RCC 7860 (cell line): ENCODE measurements at regions not wholly inside any gene's neighbourhood (a gene's known extent, or its start where the extent isn't known, plus 50 kb on each side); places are given as distances from the start of the nearest gene placed in this dataset.

Source experiments
- DNase-seq: peaks from one replicate; pipeline ENCODE4 v3.0.0-alpha.2; 2015; ENCODE audit warnings: low spot score
- FAIRE-seq: peaks from 2 replicates; lab custom pipeline; 2012; peaks lifted over from hg19 to GRCh38; lab: Jason Lieb, UNC

- DNase-seq (no peak), FAIRE-seq (no peak)
These were observed 395.5 kb upstream of the SMIM31 start for GRCh38 chr4:164358400-164358799.

- FAIRE-seq (no peak), DNase-seq (no peak)
These were observed 394.1 kb upstream of the SMIM31 start for GRCh38 chr4:164359881-164360280.

- DNase-seq (no peak), FAIRE-seq (no peak)
These were observed 385.0 kb upstream of the SMIM31 start for GRCh38 chr4:164368894-164369293.

GRCh38 chr4:164373021-164373420 is 380.9 kb upstream of the SMIM31 start:
- FAIRE-seq (no peak), DNase-seq (no peak)

GRCh38 chr4:164377277-164377676 is 376.7 kb upstream of the SMIM31 start:
- no peak for DNase-seq
- FAIRE-seq = no peak

- FAIRE-seq = no peak
These were observed 375.6 kb upstream of the SMIM31 start for GRCh38 chr4:164378361-164378760.

GRCh38 chr4:164379694-164380093 is 374.2 kb upstream of the SMIM31 start:
- DNase-seq = no peak
- FAIRE-seq = no peak

More at GRCh38 chr4:164378361-164378760, 375.6 kb upstream of the SMIM31 start:
- DNase-seq = no peak

GRCh38 chr4:164381859-164382258 is 372.1 kb upstream of the SMIM31 start:
- FAIRE-seq (no peak), DNase-seq (no peak)

GRCh38 chr4:164383058-164383357 is 370.9 kb upstream of the SMIM31 start:
- FAIRE-seq = no peak
- DNase-seq = peak; percentile 6

GRCh38 chr4:164383358-164384220 is 370.3 kb upstream of the SMIM31 start:
- FAIRE-seq (no peak), DNase-seq (peak; percentile 19)

GRCh38 chr4:164384416-164384815 is 369.5 kb upstream of the SMIM31 start:
- no peak for DNase-seq

GRCh38 chr4:164396439-164396838 is 357.5 kb upstream of the SMIM31 start:
- FAIRE-seq (no peak), DNase-seq (no peak)

More at GRCh38 chr4:164384416-164384815, 369.5 kb upstream of the SMIM31 start:
- no peak for FAIRE-seq

GRCh38 chr4:164402554-164402953 is 351.4 kb upstream of the SMIM31 start:
- FAIRE-seq (no peak), DNase-seq (no peak)

- no peak for DNase-seq
- no peak for FAIRE-seq
These were observed 348.2 kb upstream of the SMIM31 start for GRCh38 chr4:164405774-164406173.

- FAIRE-seq = no peak
- no peak for DNase-seq
These were observed 345.1 kb upstream of the SMIM31 start for GRCh38 chr4:164408831-164409230.

GRCh38 chr4:164410401-164410800 is 343.5 kb upstream of the SMIM31 start:
- DNase-seq (no peak), FAIRE-seq (no peak)

GRCh38 chr4:164412246-164412645 is 341.7 kb upstream of the SMIM31 start:
- DNase-seq = no peak
- no peak for FAIRE-seq

- FAIRE-seq (no peak), DNase-seq (no peak)
These were observed 340.2 kb upstream of the SMIM31 start for GRCh38 chr4:164413743-164414142.

GRCh38 chr4:164423819-164424218 is 330.1 kb upstream of the SMIM31 start:
- FAIRE-seq = no peak
- DNase-seq = no peak

- no peak for DNase-seq
- FAIRE-seq = no peak
These were observed 329.1 kb upstream of the SMIM31 start for GRCh38 chr4:164424846-164425245.

- DNase-seq = no peak
- FAIRE-seq = no peak
These were observed 325.4 kb upstream of the SMIM31 start for GRCh38 chr4:164428561-164428960.

- FAIRE-seq (no peak), DNase-seq (peak; percentile 50)
These were observed 315.6 kb upstream of the SMIM31 start for GRCh38 chr4:164438321-164438720.

- no peak for FAIRE-seq
These were observed 314.9 kb upstream of the SMIM31 start for GRCh38 chr4:164439037-164439436.

More at GRCh38 chr4:164439037-164439436, 314.9 kb upstream of the SMIM31 start:
- DNase-seq = no peak
